PC-3 (cell line): ENCODE measurements at regions not wholly inside any gene's neighbourhood (a gene's known extent, or its start where the extent isn't known, plus 50 kb on each side); places are given as distances from the start of the nearest gene placed in this dataset.

Source experiments
- ATAC-seq: fragments of 200-7000 bp; cut with Tn5 transposase; 2 replicates; pipeline ENCODE4 v1.9.1; 2020; ENCODE audit warnings: mild to moderate bottlenecking, moderate library complexity
- BruUV-seq: library from RNA; stranded (reverse); fragments of 400-500 nt; replicated peaks from 2 replicates; lab custom pipeline; 2021; lab: Mats Ljungman, UMichigan
- CTCF ChIA-PET: fragments of 300-600 bp; sonication (Branson Sonifier 250); formaldehyde crosslinking; loops from one replicate; lab custom pipeline; 2022; ENCODE audit warnings: antibody characterized with exemption; lab: Charles Lee
- POLR2A ChIA-PET: fragments of 300-600 bp; sonication (Branson Sonifier 250); formaldehyde crosslinking; loops from one replicate; lab custom pipeline; 2022; ENCODE audit warnings: antibody characterized with exemption; ENCODE audit not compliant: unreplicated experiment; lab: Charles Lee
- DNase-seq: peaks from one replicate; pipeline ENCODE4 v3.0.0-alpha.2; 2015
- H2AFZ ChIP-seq: fragments of 300-600 bp; sonication (generic); 2 replicates; pipeline ENCODE4 v1.6.0; 2016; ENCODE audit warnings: antibody characterized with exemption, low read length
- H3F3A ChIP-seq: fragments of 300-600 bp; sonication (generic); one replicate; pipeline ENCODE4 v1.6.0; 2017; ENCODE audit warnings: antibody characterized with exemption, low read length, control low read depth, mild to moderate bottlenecking; ENCODE audit not compliant: unreplicated experiment
- H3K27ac ChIP-seq: fragments of 300-600 bp; sonication (generic); 2 replicates; pipeline ENCODE4 v1.5.1; 2016; ENCODE audit warnings: mild to moderate bottlenecking, low read length
- H3K27me3 ChIP-seq: fragments of 300-600 bp; sonication (generic); 2 replicates; pipeline ENCODE4 v1.6.1; 2016; ENCODE audit warnings: low read length, mixed read lengths
- H3K36me3 ChIP-seq: fragments of 300-600 bp; sonication (generic); 2 replicates; pipeline ENCODE4 v1.6.1; 2016; ENCODE audit warnings: low read depth, mixed run types, low read length, mixed read lengths
- H3K4me1 ChIP-seq: fragments of 300-600 bp; sonication (generic); 2 replicates; pipeline ENCODE4 v1.5.1; 2016; ENCODE audit warnings: low read length; ENCODE audit not compliant: insufficient read depth
- H3K4me2 ChIP-seq: fragments of 300-600 bp; sonication (generic); 2 replicates; pipeline ENCODE4 v1.6.0; 2016; ENCODE audit warnings: low read length
- H3K4me3 ChIP-seq: fragments of 300-600 bp; sonication (generic); 2 replicates; pipeline ENCODE4 v1.5.1; 2016; ENCODE audit warnings: mild to moderate bottlenecking, low read length, mixed read lengths
- H3K79me2 ChIP-seq: fragments of 300-600 bp; sonication (generic); 2 replicates; pipeline ENCODE4 v1.6.1; 2017; ENCODE audit warnings: low read length, mixed read lengths
- H3K9ac ChIP-seq: fragments of 300-600 bp; sonication (generic); 2 replicates; pipeline ENCODE4 v1.6.0; 2016; ENCODE audit warnings: mild to moderate bottlenecking, low read length
- H3K9me2 ChIP-seq: fragments of 300-600 bp; sonication (generic); replicated peaks from 2 replicates; pipeline ENCODE4 v1.6.1; 2016; ENCODE audit warnings: mixed run types, low read length, mixed read lengths
- H3K9me3 ChIP-seq: fragments of 300-600 bp; sonication (generic); 2 replicates; pipeline ENCODE4 v1.6.1; 2016; ENCODE audit warnings: low read length, mixed read lengths
- H4K20me1 ChIP-seq: fragments of 300-600 bp; sonication (generic); 2 replicates; pipeline ENCODE4 v1.6.1; 2016; ENCODE audit warnings: low read length, mixed read lengths
- EZH2 ChIP-seq: fragments of 300-600 bp; sonication (generic); IDR thresholded peaks from one replicate; pipeline ENCODE4 v1.6.1; 2017; ENCODE audit warnings: antibody characterized with exemption, mild to moderate bottlenecking, low read length; ENCODE audit not compliant: unreplicated experiment
- EZH2phosphoT487 ChIP-seq: fragments of 300-600 bp; sonication (generic); IDR thresholded peaks from 2 replicates; pipeline ENCODE4 v1.6.1; 2018; ENCODE audit warnings: mild to moderate bottlenecking, antibody characterized with exemption, low read length, borderline replicate concordance
- intact Hi-C: fragments of 100-400 bp; cut with micrococcal nuclease; formaldehyde crosslinking; loops from 2 replicates; pipeline ENCODE4 v1.9.0; 2023
- TF ChIP-seq, protein P1 (sequence below): fragments of 300-600 bp; sonication (generic); conservative IDR thresholded peaks from 2 replicates; pipeline ENCODE4 v1.5.1; 2017; ENCODE audit warnings: antibody characterized with exemption, low read depth, mild to moderate bottlenecking, low read length

DNA sequence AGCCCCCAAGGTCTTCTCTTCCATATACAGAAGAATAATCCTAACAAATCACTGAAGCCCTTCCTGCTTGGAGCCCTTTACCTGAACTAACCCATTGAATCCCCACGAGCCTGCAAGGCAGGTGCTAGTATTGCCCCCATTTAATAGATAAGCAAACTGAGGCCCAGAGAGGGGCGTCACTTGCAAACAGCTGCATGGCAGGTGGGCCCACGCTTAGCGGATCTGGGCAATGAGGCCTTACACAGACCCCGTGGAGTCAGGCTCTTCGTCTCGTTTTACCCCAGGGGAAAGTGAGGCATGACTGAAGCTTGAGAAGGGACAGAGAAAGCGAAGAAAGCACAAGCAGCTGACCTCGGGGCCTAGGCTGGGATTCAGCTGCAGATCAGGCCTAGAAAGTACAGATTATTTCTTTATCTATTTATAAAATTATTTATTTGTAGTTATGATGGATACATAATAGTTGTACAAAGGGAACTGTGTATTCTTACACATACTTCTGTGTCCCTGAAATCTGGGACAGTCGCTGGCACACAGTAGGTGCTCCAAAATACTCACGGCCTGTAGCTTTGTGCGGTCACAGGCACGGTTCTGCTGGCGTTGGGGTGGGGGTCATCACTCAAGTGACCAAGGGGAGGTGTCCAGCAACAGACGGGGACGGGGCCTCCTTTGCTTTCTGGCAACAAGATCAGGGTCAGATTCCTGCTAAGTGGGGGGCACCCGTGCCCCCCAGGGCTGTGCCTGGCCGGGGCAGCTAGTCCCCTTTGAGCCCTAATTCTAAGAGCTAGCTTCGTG, 223.2 kb upstream of the GSE1 start:
- ChIA-PET POLR2A (no interaction called here), CTCF (interaction anchor here (0.7 kb wide), 1 partner anchor 127 kb away, joined by 3 read pairs; no protein-coding TSS in a partner anchor)
- Histone ChIP-seq H3K4me2 (peak overlapping the region; percentile 68), H4K20me1 (no peaks in the 10 kb centered on the region), H3K9ac (no peak overlapping the region), H2AFZ (no peak overlapping the region), H3K27me3 (no peaks in the 10 kb centered on the region), H3K4me1 (peaks cover 8% of the 10 kb centered on the region), H3K9me3 (no peaks in the 10 kb centered on the region), H3K9me2 (no peaks in the 10 kb centered on the region), H3K79me2 (no peaks in the 10 kb centered on the region), H3K27ac (no peak overlapping the region), H3K4me3 (no peak overlapping the region), H3F3A (no peaks in the 10 kb centered on the region), H3K36me3 (no peaks in the 10 kb centered on the region)
- DNase-seq (no peak), ATAC-seq (no peak)
- no peak for TF ChIP-seq EZH2
- TF ChIP-seq, protein P1, sequence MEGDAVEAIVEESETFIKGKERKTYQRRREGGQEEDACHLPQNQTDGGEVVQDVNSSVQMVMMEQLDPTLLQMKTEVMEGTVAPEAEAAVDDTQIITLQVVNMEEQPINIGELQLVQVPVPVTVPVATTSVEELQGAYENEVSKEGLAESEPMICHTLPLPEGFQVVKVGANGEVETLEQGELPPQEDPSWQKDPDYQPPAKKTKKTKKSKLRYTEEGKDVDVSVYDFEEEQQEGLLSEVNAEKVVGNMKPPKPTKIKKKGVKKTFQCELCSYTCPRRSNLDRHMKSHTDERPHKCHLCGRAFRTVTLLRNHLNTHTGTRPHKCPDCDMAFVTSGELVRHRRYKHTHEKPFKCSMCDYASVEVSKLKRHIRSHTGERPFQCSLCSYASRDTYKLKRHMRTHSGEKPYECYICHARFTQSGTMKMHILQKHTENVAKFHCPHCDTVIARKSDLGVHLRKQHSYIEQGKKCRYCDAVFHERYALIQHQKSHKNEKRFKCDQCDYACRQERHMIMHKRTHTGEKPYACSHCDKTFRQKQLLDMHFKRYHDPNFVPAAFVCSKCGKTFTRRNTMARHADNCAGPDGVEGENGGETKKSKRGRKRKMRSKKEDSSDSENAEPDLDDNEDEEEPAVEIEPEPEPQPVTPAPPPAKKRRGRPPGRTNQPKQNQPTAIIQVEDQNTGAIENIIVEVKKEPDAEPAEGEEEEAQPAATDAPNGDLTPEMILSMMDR, result no peak
- intact Hi-C loops, result loop anchor here (10.0 kb wide), 1 partner anchor 225 kb away; the partner anchor contains the start of gene GSE1
- no TSS peak for BruUV-seq

- no peaks in the 10 kb centered on the region for H3K9me2 ChIP-seq
- no peaks in the 10 kb centered on the region for H3K79me2 ChIP-seq
- intact Hi-C loops, result loop anchor here (10.0 kb wide), 1 partner anchor 224 kb away; the partner anchor contains the start of gene GSE1
- no TSS peak for BruUV-seq
- no peak overlapping the region for H3K9ac ChIP-seq
- no peak for TF ChIP-seq EZH2
- TF ChIP-seq, protein P1, result no peak
- TF ChIP-seq EZH2phosphoT487, result no peak
- H3K27me3 ChIP-seq, result no peaks in the 10 kb centered on the region
- no peak overlapping the region for H3K27ac ChIP-seq
- H3K4me1 ChIP-seq, result peaks cover 13% of the 10 kb centered on the region
- peak; percentile 92 for DNase-seq
- CTCF ChIA-PET, result interaction anchor here (0.6 kb wide), 1 partner anchor 104 kb away, joined by 3 read pairs; no protein-coding TSS in a partner anchor
- H3K36me3 ChIP-seq, result no peaks in the 10 kb centered on the region
- H3F3A ChIP-seq, result no peaks in the 10 kb centered on the region
- peak overlapping the region; percentile 68 for H3K4me2 ChIP-seq
- POLR2A ChIA-PET, result no interaction called here
- no peak overlapping the region for H3K4me3 ChIP-seq
- no peaks in the 10 kb centered on the region for H3K9me3 ChIP-seq
- ATAC-seq, result peak; percentile 80
- no peak overlapping the region for H2AFZ ChIP-seq
- H4K20me1 ChIP-seq, result no peaks in the 10 kb centered on the region
Measured at GRCh38 chr16:85390511-85391174, 222.5 kb upstream of the GSE1 start.
